ENCODE measurements at regions not wholly inside any gene's neighbourhood (a gene's known extent, or its start where the extent isn't known, plus 50 kb on each side); places are given as distances from the start of the nearest gene placed in this dataset.

DNA sequence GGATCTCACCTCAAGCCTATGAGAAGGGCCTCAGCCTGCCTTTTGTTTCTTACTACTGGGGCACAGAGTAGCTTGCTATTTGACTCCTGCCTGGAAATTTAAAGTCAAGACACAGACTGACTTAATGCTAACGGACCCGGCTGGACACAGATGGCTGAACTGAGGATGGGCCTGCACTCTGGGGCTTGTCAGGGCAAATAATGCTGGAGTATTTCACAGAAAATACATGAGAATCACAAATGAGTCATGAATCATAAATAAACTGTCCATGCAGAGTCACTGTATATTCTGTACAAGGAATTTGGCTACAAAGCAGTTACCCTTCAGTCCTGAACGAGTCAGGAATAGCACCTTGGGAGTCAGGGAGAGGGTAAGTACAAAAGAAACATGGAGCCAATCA lies 683.2 kb upstream of the FOXG1 start:
- TF ChIP-seq RAD21 (IDR thresholded peaks at IDR 0.05; ENCODE audit: low read depth) (no peak), CEBPB (IDR thresholded peaks at IDR 0.05) (no peak)

DNA sequence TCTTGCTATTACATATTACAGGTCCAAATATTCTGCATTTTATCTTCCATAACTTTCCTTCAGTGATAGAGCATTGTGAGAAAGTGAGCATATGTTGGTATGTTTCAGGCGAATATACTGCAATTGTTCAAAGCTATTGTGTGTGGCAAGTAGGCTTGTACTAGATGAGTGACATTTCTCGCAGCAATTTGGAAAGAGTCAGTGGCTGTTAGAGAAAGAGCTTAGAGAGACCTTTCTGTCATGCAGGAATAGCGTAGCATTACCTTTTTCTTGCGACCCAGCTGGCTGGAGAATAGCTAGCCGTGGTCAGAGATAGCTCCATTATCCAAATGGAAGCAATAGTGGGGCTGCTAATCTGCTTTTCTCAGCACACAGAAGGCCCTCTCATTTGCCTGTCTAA lies 678.5 kb upstream of the FOXG1 start:
- TF ChIP-seq CEBPB (IDR thresholded peaks at IDR 0.05) (no peak), REST (IDR thresholded peaks at IDR 0.05; ENCODE audit: low read depth) (no peak), YY1 (IDR thresholded peaks at IDR 0.05; ENCODE audit: low read depth) (no peak), NFIC (IDR thresholded peaks at IDR 0.05) (no peak), RAD21 (IDR thresholded peaks at IDR 0.05; ENCODE audit: low read depth) (no peak)

GRCh38 chr14:28097585-28097984 lies 669.0 kb upstream of the FOXG1 start:
- TF ChIP-seq FOXM1 (IDR thresholded peaks at IDR 0.05; ENCODE audit: borderline replicate concordance, low read depth) (no peak), EGR1 (IDR thresholded peaks at IDR 0.05) (no peak), CREB1 (IDR thresholded peaks at IDR 0.05; ENCODE audit: low read depth) (no peak), MAX (IDR thresholded peaks at IDR 0.05) (no peak), REST (IDR thresholded peaks at IDR 0.05; ENCODE audit: low read depth) (no peak), USF1 (IDR thresholded peaks at IDR 0.05) (no peak), TEAD4 (IDR thresholded peaks at IDR 0.05) (no peak), CEBPB (IDR thresholded peaks at IDR 0.05) (no peak)

DNA sequence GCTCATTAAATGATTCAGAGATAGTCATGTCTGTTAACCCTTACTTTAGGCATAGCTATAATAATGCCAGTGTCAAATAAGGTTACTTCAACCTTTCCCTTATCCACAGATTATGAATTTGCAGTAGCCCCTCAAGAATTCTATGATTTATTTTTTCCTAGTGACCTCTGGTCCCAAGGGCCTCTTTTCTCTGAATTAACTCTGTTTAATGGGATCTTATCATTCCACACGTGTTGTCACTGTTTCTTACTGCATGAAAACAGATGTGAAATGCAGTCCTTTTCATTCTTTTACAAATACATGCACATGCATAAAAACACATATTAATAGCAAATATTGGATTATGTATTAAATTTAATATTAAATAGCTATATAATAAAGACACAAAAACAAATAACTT lies 667.7 kb upstream of the FOXG1 start:
- TF ChIP-seq ZBTB7A (IDR thresholded peaks at IDR 0.05; ENCODE audit: low read depth) (no peak), USF1 (IDR thresholded peaks at IDR 0.05) (no peak), CREB1 (IDR thresholded peaks at IDR 0.05; ENCODE audit: low read depth) (no peak), TEAD4 (IDR thresholded peaks at IDR 0.05) (no peak), TCF12 (IDR thresholded peaks at IDR 0.05; ENCODE audit: low read depth) (no peak), YY1 (IDR thresholded peaks at IDR 0.05; ENCODE audit: low read depth) (no peak), CEBPB (IDR thresholded peaks at IDR 0.05) (no peak), FOXM1 (IDR thresholded peaks at IDR 0.05; ENCODE audit: borderline replicate concordance, low read depth) (no peak), EGR1 (IDR thresholded peaks at IDR 0.05) (no peak), RAD21 (IDR thresholded peaks at IDR 0.05; ENCODE audit: low read depth) (no peak), EP300 (IDR thresholded peaks at IDR 0.05; ENCODE audit: borderline replicate concordance) (no peak), NFIC (IDR thresholded peaks at IDR 0.05) (no peak), TAF1 (IDR thresholded peaks at IDR 0.05; ENCODE audit: low read depth) (no peak)

DNA sequence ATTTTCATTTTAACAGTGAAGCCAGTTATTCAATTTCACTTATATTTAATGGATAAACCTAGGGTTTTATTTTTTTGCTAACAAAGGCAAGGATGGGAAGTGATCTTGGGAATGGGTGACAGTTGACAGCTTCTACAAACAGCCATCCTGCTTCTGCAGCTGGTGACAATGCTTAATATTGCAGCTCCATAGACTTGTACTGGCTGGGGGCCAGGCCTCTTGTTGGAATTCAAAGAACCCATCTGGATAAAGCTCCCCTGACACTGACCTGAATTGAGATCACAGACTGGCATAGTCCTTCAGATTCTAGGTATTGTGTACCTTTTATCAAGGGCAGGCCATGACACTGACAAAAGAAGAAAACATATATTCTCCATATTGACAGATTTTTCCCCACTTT lies 664.6 kb upstream of the FOXG1 start:
- TF ChIP-seq ZBTB7A (IDR thresholded peaks at IDR 0.05; ENCODE audit: low read depth): no peak
- no peak for TF ChIP-seq EGR1 (IDR thresholded peaks at IDR 0.05)
- no peak for TF ChIP-seq FOXM1 (IDR thresholded peaks at IDR 0.05; ENCODE audit: borderline replicate concordance, low read depth)
- TF ChIP-seq NFIC (IDR thresholded peaks at IDR 0.05): no peak
- no peak for TF ChIP-seq CEBPB (IDR thresholded peaks at IDR 0.05)
- no peak for TF ChIP-seq YY1 (IDR thresholded peaks at IDR 0.05; ENCODE audit: low read depth)
- TF ChIP-seq CREB1 (IDR thresholded peaks at IDR 0.05; ENCODE audit: low read depth): no peak
- no peak for TF ChIP-seq REST (IDR thresholded peaks at IDR 0.05; ENCODE audit: low read depth)
- no peak for TF ChIP-seq TEAD4 (IDR thresholded peaks at IDR 0.05)
- TF ChIP-seq MAX (IDR thresholded peaks at IDR 0.05): no peak
- TF ChIP-seq TAF1 (IDR thresholded peaks at IDR 0.05; ENCODE audit: low read depth): no peak
- TF ChIP-seq USF1 (IDR thresholded peaks at IDR 0.05): no peak
- no peak for TF ChIP-seq EP300 (IDR thresholded peaks at IDR 0.05; ENCODE audit: borderline replicate concordance)
- no peak for TF ChIP-seq RAD21 (IDR thresholded peaks at IDR 0.05; ENCODE audit: low read depth)
- TF ChIP-seq TCF12 (IDR thresholded peaks at IDR 0.05; ENCODE audit: low read depth): no peak
